ENCODE measurements at regions not wholly inside any gene's neighbourhood (a gene's known extent, or its start where the extent isn't known, plus 50 kb on each side); places are given as distances from the start of the nearest gene placed in this dataset.

GRCh38 chr18:51659781-51660180 is 462.3 kb upstream of the MEX3C start:
- no peak for TF ChIP-seq HMG20A (CRISPR knock-in tag; IDR thresholded peaks at IDR 0.05; ENCODE audit: borderline replicate concordance)
- TF ChIP-seq EZH2 (conservative IDR thresholded peaks at IDR 0.05; ENCODE audit: low read depth, low read length), result no peak
- TF ChIP-seq POLR2A (IDR thresholded peaks at IDR 0.05; ENCODE audit: insufficient read depth in 1 of 2, low read depth in 2 of 2, low read length in 2 of 2), result no peak
- no peak for TF ChIP-seq HNRNPH1 (optimal IDR thresholded peaks at IDR 0.05; ENCODE audit: low read depth, low read length)
- no peak for TF ChIP-seq ZKSCAN1 (IDR thresholded peaks at IDR 0.05; ENCODE audit: low read length)
- no peak for TF ChIP-seq NFKB2 (CRISPR knock-in tag; IDR thresholded peaks at IDR 0.05; ENCODE audit: borderline replicate concordance)
- TF ChIP-seq SRSF4 (IDR thresholded peaks at IDR 0.05; ENCODE audit: low read depth, low read length, poor library complexity, severe bottlenecking), result no peak
- TF ChIP-seq, protein P1, sequence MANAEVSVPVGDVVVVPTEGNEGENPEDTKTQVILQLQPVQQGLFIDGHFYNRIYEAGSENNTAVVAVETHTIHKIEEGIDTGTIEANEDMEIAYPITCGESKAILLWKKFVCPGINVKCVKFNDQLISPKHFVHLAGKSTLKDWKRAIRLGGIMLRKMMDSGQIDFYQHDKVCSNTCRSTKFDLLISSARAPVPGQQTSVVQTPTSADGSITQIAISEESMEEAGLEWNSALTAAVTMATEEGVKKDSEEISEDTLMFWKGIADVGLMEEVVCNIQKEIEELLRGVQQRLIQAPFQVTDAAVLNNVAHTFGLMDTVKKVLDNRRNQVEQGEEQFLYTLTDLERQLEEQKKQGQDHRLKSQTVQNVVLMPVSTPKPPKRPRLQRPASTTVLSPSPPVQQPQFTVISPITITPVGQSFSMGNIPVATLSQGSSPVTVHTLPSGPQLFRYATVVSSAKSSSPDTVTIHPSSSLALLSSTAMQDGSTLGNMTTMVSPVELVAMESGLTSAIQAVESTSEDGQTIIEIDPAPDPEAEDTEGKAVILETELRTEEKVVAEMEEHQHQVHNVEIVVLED (CRISPR knock-in tag; IDR thresholded peaks at IDR 0.05; ENCODE audit: borderline replicate concordance), result no peak
- TF ChIP-seq, protein P2, sequence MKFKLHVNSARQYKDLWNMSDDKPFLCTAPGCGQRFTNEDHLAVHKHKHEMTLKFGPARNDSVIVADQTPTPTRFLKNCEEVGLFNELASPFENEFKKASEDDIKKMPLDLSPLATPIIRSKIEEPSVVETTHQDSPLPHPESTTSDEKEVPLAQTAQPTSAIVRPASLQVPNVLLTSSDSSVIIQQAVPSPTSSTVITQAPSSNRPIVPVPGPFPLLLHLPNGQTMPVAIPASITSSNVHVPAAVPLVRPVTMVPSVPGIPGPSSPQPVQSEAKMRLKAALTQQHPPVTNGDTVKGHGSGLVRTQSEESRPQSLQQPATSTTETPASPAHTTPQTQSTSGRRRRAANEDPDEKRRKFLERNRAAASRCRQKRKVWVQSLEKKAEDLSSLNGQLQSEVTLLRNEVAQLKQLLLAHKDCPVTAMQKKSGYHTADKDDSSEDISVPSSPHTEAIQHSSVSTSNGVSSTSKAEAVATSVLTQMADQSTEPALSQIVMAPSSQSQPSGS (CRISPR knock-in tag; IDR thresholded peaks at IDR 0.05), result no peak
- TF ChIP-seq CCAR2 (optimal IDR thresholded peaks at IDR 0.05; ENCODE audit: low read depth, low read length), result no peak
- no peak for TF ChIP-seq ZNF3 (CRISPR knock-in tag; IDR thresholded peaks at IDR 0.05)
- no peak for TF ChIP-seq SP1 (IDR thresholded peaks at IDR 0.05)
- TF ChIP-seq SP1 (CRISPR knock-in tag; IDR thresholded peaks at IDR 0.05), result no peak

Data from HepG2 (cell line).